ENCODE measurements at regions not wholly inside any gene's neighbourhood (a gene's known extent, or its start where the extent isn't known, plus 50 kb on each side); places are given as distances from the start of the nearest gene placed in this dataset.

DNA sequence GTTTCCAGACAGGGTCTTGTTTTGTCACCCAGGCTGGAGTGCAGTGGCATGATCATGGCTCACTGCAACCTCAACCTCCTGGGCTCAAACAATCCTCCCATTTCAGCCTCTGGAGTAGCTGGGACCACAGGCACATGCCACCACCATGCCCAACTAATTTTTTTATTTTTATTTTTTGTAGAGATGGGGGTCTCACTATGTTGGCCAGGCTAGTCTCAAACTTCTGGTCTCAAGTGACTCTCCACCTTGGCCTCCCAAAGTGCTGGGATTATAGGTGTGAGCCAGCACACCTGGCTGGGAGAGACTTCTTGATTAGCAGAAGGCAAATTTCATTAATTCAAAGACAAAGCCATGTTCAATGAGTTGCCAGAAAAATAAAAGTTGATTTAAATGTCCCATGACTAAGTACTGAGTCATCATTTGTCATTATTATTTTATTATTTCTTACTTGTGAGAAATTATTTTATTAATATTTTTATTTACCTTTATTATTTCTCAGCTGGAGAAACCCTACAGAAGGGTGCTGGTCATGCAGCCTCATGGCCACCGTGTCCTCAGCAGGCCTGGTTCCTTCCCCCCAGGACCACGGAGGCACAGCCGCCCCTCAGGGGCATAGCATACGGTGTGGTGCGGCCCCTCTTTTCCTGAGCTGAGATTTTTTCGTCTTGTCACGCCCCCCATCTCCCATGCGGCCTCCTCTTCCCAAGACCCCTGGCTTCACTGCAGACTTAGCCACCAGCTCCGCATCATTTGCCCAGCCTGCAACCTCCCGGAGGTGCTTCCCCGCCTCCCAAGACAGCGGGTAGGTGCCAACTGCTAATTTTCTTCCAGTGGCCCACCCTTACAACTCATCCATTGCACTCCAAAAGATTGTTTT is 55.3 kb upstream of the SIM2 start:
- no peak overlapping the region for H3K4me3 Mint-ChIP-seq
- no peak overlapping the region for H3K4me3 ChIP-seq (ENCODE audit: low read length)
- H3K27ac Mint-ChIP-seq = no peak overlapping the region
- no peaks in the 10 kb centered on the region for H3K36me3 Mint-ChIP-seq
- peaks cover 2% of the 10 kb centered on the region for H3K27me3 ChIP-seq (ENCODE audit: control insufficient read depth, insufficient read depth, low read length)
- intact Hi-C loops (cut with micrococcal nuclease) = no loop called here
- H3K4me1 Mint-ChIP-seq = no peaks in the 10 kb centered on the region
- no peak for DNase-seq
- H3K4me1 ChIP-seq (ENCODE audit: control insufficient read depth, insufficient read depth, low read length) = no peaks in the 10 kb centered on the region
- H3K9me3 Mint-ChIP-seq = no peaks in the 10 kb centered on the region
- no peaks in the 10 kb centered on the region for H3K36me3 ChIP-seq (ENCODE audit: control insufficient read depth, insufficient read depth, low read length)
- 89% methylated on average over 12 of the region's 12 CpGs for WGBS (ENCODE audit: insufficient coverage)
- no peaks in the 10 kb centered on the region for H3K9me3 ChIP-seq (ENCODE audit: control insufficient read depth, insufficient read depth, low read length)
- ATAC-seq = no peak
- TF ChIP-seq, protein P1, sequence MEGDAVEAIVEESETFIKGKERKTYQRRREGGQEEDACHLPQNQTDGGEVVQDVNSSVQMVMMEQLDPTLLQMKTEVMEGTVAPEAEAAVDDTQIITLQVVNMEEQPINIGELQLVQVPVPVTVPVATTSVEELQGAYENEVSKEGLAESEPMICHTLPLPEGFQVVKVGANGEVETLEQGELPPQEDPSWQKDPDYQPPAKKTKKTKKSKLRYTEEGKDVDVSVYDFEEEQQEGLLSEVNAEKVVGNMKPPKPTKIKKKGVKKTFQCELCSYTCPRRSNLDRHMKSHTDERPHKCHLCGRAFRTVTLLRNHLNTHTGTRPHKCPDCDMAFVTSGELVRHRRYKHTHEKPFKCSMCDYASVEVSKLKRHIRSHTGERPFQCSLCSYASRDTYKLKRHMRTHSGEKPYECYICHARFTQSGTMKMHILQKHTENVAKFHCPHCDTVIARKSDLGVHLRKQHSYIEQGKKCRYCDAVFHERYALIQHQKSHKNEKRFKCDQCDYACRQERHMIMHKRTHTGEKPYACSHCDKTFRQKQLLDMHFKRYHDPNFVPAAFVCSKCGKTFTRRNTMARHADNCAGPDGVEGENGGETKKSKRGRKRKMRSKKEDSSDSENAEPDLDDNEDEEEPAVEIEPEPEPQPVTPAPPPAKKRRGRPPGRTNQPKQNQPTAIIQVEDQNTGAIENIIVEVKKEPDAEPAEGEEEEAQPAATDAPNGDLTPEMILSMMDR (IDR thresholded peaks at IDR 0.05) = no peak
- H3K27ac ChIP-seq (ENCODE audit: low read length) = no peak overlapping the region
- H3K27me3 Mint-ChIP-seq (ENCODE audit: low read depth in 2 of 2) = peaks cover 10 to 21% of the 10 kb centered on the region in 2 donors

DNA sequence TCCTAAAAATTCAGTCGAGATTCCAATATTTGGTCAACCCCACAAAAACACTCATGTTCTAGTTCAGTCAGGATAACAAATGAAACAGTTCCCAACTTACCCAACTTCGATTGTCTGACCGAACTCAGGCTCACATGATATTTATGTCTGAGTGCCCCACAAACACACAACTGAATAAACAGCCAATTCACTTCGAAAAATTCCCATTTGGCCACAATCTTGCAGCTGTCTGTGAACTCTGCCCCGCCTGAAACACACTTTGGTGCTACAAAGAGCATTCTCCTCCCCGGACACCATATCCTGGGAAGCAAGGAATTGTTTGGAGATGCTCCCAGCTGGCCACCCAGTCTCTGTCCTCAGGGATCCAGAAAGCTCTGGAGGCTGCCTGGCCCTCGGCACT is 52.9 kb upstream of the SIM2 start:
- no peak overlapping the region for H3K4me3 ChIP-seq (ENCODE audit: low read length)
- TF ChIP-seq, protein P1 (IDR thresholded peaks at IDR 0.05) = no peak
- WGBS (ENCODE audit: insufficient coverage) = 70% methylated on average over 7 of the region's 7 CpGs
- DNase-seq (no peak), ATAC-seq (no peak)
- no peaks in the 10 kb centered on the region for H3K9me3 Mint-ChIP-seq
- peaks cover 0 to 10% of the 10 kb centered on the region in 2 donors for H3K27me3 Mint-ChIP-seq (ENCODE audit: low read depth in 2 of 2)
- H3K9me3 ChIP-seq (ENCODE audit: control insufficient read depth, insufficient read depth, low read length) = no peaks in the 10 kb centered on the region
- intact Hi-C loops (cut with micrococcal nuclease) = no loop called here
- H3K4me3 Mint-ChIP-seq = no peak overlapping the region
- no peaks in the 10 kb centered on the region for H3K36me3 Mint-ChIP-seq
- no peaks in the 10 kb centered on the region for H3K4me1 Mint-ChIP-seq
- no peaks in the 10 kb centered on the region for H3K4me1 ChIP-seq (ENCODE audit: control insufficient read depth, insufficient read depth, low read length)
- no peak overlapping the region for H3K27ac ChIP-seq (ENCODE audit: low read length)
- no peaks in the 10 kb centered on the region for H3K36me3 ChIP-seq (ENCODE audit: control insufficient read depth, insufficient read depth, low read length)
- H3K27me3 ChIP-seq (ENCODE audit: control insufficient read depth, insufficient read depth, low read length) = peaks cover 2% of the 10 kb centered on the region
- H3K27ac Mint-ChIP-seq = no peak overlapping the region

DNA sequence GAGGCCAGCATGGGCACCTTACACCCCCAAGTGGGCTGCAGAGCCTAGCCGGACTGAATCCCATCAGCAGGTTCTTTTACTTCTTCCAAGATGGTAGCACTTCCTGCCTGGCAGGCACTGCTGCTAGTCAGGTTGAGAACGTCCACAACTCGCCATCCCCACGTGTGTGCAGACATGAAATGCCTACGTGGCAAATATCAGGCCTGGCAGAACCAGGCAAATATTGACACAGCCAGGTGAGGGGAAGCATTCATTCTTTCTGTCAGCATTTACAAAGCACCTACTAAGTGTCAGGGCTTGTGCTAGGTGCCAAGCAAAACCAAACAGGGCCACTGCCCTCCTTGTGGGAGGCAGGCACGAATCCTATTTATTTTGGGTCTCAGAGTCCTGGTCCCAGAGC is 52.3 kb upstream of the SIM2 start:
- Mint-ChIP-seq H3K4me3 (no peak overlapping the region), H3K27me3 (ENCODE audit: low read depth in 2 of 2) (peaks cover 0 to 12% of the 10 kb centered on the region in 2 donors), H3K9me3 (no peaks in the 10 kb centered on the region), H3K27ac (no peak overlapping the region), H3K36me3 (no peaks in the 10 kb centered on the region), H3K4me1 (no peaks in the 10 kb centered on the region)
- no peak overlapping the region for H3K4me3 ChIP-seq (ENCODE audit: low read length)
- no peaks in the 10 kb centered on the region for H3K36me3 ChIP-seq (ENCODE audit: control insufficient read depth, insufficient read depth, low read length)
- WGBS (ENCODE audit: insufficient coverage) = 87% methylated on average over 6 of the region's 6 CpGs
- H3K27me3 ChIP-seq (ENCODE audit: control insufficient read depth, insufficient read depth, low read length) = peaks cover 2% of the 10 kb centered on the region
- DNase-seq = no peak
- H3K27ac ChIP-seq (ENCODE audit: low read length) = no peak overlapping the region
- intact Hi-C loops (cut with micrococcal nuclease) = no loop called here
- no peaks in the 10 kb centered on the region for H3K4me1 ChIP-seq (ENCODE audit: control insufficient read depth, insufficient read depth, low read length)
- no peaks in the 10 kb centered on the region for H3K9me3 ChIP-seq (ENCODE audit: control insufficient read depth, insufficient read depth, low read length)
- no peak for ATAC-seq
- TF ChIP-seq, protein P1 (IDR thresholded peaks at IDR 0.05) = no peak
